HG03520 (cell line): ENCODE measurements at regions not wholly inside any gene's neighbourhood (a gene's known extent, or its start where the extent isn't known, plus 50 kb on each side); places are given as distances from the start of the nearest gene placed in this dataset.

Experiments
- ATAC-seq: cut with Tn5 transposase; IDR thresholded peaks from one replicate; pipeline ENCODE4 v1.9.1; 2021; ENCODE audit warnings: mild to moderate bottlenecking, moderate library complexity; ENCODE audit not compliant: unreplicated experiment

DNA sequence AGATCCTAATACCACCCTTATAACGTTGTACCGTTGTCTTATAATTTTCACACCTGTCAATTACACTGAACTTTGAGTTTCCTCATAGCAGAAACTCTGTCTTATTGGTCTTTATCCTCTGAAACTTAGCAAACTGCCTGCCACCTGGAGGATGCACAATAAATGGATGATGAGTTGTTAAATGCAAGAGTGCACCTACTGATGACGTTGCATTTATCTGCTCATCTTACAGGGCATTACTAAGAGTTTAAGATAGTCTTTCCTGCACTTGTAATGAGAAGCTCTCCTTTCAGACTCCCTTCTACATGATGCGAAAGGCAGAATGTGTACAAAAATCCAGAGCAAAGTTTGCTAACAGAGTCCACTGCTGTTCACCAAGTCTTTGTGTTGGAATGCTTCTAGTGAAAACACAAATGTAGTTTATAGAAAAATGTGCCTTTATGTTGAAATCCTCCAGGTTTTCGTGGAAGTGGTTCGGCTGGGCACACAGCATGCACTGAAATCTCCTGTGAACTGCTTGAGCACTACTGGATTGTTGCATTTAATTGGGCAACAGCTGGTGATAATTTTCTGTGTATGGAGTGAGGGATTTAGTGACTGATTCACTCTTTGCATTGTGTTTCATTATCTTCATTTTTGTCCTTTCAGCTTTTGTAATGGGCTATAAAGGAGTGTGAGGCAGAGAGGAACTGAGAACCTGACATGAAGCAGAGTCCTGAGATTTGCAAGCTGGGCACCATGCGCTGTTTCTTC, 665.8 kb upstream of the ID2 start:
- ATAC-seq = no peak

DNA sequence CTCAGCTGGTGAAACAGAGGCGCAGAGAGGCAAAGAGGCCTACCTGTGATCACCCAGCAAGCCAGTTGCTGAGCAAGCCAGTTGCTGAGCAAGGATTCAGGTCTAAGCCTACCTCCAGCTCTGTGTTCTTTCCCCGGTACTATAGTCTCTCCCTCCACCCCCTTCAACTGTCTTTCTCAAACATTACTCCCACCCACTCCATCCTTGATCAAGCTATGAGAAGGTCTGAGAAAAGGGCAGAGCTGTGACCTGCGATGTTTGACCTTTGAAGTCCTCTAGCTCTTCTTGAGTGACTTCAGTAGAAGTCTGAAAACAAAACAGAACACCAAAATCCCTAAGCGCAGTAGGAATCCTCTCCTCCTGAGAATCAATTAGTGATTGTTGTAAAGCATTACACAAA, 665.2 kb upstream of the ID2 start:
- no peak for ATAC-seq

DNA sequence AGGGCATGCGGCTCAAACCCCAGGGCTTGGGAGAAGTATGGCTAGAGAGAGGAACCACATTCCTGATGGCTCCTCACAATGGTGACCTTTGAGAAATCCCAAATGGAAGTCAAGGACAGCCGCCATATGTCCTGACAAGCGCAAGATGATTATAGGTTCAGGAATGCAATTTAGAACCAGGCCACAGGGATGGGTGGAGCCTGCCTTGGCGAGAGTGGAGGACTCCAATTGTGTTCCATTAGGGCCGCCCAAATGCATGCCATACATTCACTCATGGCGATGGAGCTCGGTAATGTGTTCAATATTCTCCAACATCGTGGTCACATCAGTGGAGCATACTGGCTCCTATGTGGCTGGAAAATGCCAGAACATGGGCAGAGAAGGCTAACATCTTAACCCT, 662.9 kb upstream of the ID2 start:
- no peak for ATAC-seq

DNA sequence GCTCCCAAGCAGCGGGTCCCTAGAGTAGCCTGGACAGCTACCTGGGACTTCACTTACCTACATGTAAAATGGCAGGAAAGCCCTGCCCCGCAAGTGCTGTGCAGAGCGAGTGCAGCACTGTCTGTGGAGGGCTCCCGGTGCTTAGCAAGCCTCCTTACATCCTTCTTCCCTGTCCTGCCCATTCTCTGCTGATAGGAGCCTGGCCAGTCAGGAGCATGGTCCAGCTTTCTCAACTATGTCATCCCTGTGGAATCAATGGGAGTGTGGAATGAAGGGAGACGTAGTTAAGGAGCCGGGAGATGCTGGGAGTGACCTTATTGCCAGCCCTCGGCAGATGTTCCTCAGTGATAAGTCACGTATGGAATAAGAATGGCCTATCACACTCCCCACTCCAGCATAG, 661.9 kb upstream of the ID2 start:
- no peak for ATAC-seq

DNA sequence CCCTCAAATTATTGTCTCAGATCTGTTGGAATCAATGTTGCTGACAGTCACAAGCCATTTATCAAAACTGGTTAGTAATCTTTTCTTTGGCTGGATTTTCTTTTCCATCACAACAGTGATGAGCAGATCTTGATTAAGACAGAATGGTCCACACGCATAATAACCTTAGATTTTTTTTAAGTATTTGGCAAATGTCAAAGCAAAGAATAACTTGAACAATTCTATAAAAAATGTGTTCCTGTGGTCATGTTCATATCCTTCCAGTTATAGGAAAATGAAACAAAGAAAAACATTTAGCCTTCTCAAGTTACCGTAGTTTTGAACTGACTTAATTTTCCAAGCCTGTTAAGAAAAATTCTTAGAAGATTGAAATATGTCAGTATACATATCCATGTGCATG, 659.9 kb upstream of the ID2 start:
- no peak for ATAC-seq

DNA sequence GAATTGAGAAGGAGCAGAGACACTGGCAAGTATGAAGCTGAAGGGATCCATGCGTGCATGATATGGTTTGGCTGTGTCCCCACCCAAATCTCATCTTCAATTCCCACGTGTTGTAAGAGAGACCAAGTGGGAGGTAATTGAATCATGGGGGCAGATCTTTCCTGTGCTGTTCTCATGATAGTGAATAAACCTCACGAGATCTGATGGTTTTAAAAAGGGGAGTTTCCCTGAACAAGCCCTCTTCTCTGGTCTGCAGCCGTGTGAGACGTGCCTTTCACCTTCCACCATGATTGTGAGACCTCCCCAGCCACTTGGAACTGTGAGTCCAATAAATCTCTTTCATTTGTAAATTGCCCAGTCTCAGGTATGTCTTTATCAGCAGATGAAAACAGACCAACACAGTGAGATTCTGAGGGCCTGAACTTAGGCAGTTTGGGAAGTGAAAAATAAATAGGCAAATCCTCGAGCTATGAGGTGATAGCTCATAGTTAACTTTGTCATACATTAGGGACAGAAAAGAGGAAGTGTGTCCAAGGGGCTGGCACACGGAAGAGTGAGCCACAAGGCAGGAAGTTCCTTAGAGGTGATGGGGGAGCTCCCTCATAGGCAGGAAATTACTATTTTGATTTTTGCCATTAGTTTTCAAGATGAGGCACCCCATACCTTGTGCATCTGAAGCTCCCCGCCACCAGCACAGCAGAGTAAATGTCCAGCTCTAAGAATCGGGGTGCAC, 658.8 kb upstream of the ID2 start:
- ATAC-seq = peak; percentile 50

DNA sequence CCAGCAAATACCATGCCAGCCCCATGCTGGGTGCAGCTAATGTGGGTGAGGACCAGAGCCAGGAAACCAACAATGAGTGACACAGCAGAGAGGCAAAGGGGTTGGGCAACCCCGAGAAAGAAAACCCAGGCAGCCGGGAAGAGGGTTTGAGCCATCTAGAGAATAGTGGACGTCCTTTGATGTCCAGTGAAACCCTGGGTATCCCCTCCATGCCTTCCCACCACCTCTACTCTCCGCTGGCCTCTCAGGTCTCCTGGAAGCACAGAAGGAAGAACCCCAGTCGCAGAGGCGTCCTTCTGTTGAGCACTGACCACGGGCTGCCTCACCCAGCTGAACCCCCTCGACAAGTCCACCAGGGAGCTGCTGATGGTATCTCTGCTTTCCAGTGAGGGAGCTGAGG, 657.4 kb upstream of the ID2 start:
- ATAC-seq = no peak

DNA sequence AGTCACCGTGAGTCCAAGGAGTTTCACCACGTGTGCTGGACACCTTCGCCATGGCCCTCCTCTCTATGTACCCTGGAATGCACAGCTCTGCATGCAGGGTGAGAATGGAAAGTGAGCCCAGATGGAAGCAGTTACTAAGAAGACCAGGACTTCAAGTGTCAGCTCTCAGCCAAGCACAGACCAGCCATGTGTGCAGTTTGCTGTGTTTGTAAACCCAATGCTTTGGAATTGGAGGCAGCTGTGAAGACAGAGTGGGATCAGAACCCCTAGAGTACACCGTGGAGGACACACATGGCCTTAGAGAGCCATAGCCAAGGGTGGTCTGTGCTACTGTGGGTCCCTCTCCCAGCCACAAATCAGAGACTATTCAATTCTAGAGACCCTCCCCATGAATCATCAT, 655.5 kb upstream of the ID2 start:
- ATAC-seq = no peak

DNA sequence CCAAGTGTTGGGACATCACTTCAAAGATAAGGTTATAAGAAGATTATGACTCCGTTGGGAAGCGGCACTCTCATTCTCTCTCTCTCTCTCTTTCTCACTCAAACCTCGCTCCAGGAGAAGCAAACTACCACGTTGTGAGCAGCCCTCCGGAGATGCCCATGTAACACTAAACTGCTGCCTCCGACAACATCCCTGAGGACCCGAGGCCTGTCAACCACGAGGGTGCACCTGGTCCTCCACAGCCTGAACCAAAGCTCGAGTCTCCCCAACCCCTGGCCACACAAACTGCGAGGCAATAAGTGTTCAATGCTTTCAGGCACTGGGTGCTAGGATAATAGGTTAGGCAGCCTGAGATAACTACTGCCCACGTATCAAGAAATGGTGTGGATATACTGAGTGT, 654.5 kb upstream of the ID2 start:
- no peak for ATAC-seq

DNA sequence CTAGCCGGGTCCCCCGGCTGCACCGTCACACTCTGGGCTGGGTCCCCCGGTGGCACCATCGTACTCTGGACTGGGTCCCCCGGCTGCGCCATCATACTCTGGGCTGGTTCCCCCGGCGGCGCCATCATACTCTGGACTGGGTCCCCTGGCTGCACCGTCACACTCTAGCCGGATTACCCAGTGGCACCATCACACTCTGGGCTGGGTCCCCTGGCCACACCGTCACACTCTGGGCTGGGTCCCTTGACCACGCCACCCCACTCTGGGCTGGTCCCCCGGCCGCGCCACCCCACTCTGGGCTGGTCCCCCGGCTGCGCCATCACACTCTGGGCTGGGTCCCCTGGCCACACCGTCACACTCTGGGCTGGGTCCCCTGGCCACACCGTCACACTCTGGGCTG, 653.8 kb upstream of the ID2 start:
- ATAC-seq = no peak

DNA sequence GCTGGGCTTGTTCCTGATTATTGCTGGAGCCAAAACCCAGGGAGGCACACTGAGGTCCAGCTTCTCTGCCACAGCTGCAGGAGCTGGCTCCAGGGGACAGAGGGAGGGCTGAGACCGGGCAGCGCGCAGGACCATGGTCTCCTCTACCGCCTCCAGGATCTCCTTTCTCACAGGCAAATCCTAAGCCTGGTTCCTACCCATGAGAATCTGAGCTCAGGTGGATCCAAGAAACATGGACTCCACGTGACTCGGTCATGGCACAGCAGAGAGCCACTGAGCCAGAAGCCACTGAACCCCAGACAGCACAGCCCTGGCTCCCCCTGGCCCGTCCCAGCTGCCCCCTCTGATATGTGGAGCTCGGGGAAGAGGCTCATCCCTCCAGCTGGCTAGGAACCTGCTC, 653.4 kb upstream of the ID2 start:
- no peak for ATAC-seq

DNA sequence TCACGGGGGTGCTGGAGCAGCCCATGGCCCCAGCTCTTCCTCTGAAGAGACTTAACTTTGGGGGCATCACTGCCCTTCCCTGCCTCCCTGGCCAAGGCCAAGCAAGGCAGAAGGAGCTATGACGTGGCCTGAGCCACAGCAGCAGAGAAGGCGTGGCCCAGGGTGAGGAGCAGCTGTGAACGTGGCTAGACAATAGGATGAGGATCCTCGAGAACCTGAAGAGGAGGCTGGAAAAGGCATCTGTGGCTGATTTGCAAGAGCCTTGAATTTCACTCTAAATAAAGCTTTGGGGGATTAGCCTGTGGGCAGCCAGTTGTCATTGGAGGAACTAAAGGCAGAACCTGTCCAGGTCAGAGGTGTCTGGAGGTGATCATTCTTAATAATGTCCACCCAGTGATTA, 652.9 kb upstream of the ID2 start:
- no peak for ATAC-seq

DNA sequence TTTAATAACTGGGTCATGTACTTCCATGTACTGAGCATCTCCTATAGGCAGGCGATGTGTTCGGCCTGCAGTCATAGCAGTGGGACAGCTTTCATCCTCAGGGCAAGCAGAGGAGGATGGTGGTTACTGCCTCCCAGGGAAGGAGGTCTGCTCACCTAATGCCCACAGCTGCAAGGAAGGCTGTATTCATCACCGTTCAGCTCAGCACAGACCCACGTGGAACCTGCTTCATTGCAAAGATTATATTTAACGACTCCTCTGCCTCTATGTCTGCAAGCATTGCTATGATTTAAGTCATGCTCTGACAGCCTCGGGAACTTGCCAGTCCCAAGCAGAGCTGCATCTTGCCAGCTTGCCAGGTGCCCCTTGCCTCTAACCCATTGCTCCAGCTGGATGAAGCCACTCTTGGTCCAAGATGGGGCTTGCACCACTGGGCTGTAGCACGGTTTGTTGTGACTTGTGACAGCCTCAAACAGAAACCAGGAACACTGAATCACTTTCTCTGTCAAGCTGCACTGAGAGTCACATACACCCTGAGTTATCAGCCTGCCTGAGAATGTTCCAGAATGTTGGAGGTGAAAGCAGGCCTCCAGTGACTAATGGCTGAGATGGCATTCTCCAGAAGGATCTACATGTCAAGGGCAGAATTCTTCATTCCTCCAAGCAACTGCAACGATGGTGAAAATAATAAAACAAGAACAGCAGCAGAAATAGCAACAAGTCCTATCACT, 651.1 kb upstream of the ID2 start:
- no peak for ATAC-seq

DNA sequence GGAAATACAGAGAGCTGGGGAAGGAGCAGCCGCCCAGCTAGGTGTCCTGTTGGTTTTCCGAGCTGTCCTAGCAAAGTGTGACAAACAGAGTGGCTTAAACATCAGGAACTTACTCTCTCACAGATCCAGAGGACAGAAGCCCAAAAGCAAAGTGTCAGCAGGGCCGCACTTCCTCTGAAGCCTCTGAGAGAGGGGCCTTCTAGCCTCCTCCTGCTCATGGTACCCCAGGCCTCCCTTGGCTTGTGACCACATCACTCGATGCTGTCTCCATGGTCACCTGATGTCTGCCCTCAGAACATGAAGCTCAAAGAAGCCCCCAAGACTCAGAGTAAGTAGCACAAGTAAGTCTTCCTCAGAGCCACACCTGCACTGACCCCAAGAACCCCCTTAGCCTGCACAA, 650.5 kb upstream of the ID2 start:
- no peak for ATAC-seq

DNA sequence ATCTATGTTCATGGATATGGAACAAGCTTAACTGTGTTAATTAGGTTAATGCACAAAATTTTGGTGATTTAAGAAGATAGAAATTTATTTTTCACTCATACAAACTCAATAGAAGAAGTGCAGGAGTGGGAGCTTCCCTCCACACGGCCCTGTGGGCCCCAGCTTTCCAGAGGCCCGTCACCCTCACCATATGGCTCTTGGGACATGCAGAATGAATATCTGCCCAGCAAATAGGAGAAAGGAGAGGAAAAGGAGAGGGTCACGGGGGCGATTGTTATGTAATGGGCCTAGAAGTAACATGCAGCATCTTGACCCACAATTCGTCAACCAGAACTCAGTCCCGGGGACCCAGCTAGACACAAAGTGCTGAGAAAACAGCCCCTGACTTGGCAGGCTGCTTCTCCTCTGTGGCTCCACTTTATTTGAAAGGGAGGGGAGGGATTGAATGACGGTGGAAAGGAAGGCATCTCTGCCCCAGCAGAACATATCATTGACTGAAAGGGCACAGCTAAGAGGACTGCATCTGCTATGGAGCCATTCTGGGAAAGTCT, 648.2 kb upstream of the ID2 start:
- no peak for ATAC-seq

DNA sequence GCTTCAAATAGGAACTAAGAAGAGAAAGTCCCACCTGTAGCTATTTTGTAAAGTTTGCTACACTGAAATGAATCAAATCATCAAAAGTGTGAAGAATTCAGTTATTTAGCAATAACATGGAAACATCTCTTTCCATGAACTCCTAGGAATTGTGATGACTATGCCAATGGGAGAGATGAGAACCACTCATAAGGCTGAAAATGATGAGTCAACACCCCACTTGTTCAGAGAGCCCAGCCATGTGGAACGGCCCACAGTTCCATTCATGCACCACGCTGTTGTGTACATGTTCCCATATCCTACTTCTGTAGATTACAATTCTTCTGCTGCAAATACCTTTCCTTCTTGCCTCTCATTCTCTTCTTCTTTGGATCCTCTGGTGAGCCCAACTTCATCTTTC, 645.5 kb upstream of the ID2 start:
- ATAC-seq = no peak

DNA sequence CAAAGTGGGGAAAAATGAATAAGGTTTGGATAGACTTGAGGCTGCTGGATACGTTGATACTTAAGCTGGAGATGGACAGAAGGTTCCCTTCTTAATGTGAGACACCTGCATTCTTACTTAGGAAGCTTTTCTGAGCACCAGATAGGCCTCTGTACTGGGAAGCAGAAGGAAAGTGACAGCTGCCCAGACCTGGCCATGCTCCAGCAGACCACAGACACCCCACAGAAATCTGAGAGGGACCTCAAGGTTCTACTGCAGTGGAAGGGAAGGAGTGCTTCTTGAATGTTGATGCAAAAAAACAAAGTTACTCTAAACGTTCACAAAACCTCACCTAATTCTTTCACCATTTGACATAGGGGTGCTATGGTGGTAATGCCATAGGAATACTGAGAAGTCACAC, 642.1 kb upstream of the ID2 start:
- ATAC-seq = no peak

DNA sequence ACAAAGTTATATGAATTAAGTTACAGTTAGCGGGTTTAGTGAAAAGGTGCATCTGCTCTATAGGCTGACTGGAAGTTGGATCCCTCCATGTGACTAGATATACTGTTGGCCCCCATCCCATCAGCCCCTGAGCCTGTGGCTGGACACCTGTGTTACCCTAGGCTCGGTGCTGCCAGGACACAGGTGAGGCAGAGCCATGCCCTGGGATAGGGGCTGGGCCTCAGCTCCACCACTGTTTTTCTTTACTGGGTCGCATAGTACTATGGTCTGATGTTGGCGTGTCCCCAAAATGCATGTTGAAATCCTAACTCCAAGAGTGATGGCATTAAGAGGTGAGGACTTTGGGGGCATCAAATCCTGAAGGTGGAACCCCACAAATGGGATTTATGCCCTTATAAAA, 638.6 kb upstream of the ID2 start:
- no peak for ATAC-seq

DNA sequence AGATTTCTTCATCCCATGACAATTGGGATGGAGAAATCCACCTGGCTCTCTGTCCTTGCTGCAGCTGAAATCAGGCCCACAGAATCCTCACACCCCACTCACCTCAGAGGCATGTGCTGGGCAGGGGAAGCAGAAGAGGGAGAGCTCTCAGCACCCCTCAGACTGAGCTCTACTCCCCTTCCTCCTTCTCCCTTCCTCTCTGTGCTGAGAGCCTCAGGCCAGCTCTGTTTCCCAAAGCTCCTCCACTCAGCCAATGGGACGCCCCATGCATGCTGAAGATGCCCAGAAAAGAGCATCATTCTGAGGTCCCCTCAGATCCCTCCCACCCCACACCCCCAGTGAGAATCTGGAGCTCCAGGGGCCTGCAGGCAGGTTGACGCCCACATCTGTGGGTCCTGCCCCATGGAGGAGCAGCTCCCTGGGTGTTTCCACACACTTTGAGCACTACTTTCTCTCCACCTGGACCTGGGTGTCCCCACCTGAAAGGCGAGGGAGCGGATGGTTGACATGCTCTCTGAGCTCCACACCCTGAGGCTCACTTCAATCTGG, 637.7 kb upstream of the ID2 start:
- no peak for ATAC-seq

DNA sequence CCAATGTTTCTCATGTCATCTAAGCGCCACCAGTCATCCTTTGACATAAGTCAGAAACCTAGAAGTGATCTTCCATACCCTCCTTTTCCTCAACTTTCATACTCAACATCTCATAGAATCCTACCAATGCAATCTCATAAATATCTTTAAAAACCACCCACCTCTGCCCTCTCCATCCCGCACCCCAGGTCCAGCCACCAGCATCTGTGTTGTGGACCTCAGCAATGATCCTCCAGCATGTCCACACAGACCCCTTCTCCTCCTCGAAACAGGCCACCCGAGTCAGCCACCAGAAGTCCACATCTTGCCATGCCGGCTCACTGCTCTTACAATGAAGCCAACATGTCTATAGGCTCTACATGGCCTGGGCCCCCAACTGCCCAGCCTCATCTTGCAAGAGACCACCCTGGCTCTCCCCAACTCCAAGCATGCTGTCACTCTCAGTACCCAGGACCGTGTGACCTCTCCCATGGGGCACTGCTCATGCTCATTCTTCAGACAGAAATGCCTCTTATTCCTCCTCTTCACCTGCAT, 636.7 kb upstream of the ID2 start:
- ATAC-seq = no peak

DNA sequence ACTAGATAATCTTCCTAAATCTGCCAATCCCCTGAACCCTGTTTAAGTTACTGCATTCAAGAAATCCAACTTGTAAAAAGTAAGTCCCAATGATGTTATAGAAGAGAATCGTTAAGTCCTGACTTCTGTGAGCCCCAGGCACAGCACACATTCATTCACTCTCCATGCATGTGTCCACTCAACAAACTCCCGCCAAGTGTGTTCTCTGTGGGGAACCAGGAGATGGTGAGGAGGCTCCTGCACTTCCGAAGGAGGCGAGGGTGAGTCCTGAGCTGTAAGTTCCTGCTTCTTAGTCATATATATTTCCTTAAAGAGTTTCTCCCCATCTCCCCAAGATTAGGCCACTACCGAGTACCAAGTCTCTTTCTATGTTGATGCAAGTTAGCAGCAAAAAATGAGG, 635.0 kb upstream of the ID2 start:
- ATAC-seq = no peak
